Endothelial cell of umbilical vein (primary cell): ENCODE measurements at regions not wholly inside any gene's neighbourhood (a gene's known extent, or its start where the extent isn't known, plus 50 kb on each side); places are given as distances from the start of the nearest gene placed in this dataset.

ENCODE experiments used
- BruUV-seq: library from RNA; stranded (reverse); fragments of 400-500 nt; replicated peaks from 2 replicates; lab custom pipeline; 2021; lab: Mats Ljungman, UMichigan
- CTCF ChIA-PET: fragments of 300-600, 350-600 bp; sonication (Branson Sonifier 250); formaldehyde crosslinking; loops from one replicate; lab custom pipeline; 2021; ENCODE audit warnings: antibody characterized with exemption, inconsistent platforms; lab: Charles Lee
- POLR2A ChIA-PET: fragments of 300-600, 350-600 bp; sonication (Branson Sonifier 250); formaldehyde crosslinking; loops from one replicate; lab custom pipeline; 2021; ENCODE audit warnings: antibody characterized with exemption, inconsistent platforms; lab: Charles Lee
- DNase-seq: peaks from one replicate; pipeline ENCODE4 v3.0.0-alpha.2; 2011; ENCODE audit warnings: low read depth, low spot score
- FAIRE-seq: peaks from 2 replicates; lab custom pipeline; 2011; peaks lifted over from hg19 to GRCh38; lab: Jason Lieb, UNC
- H2AFZ ChIP-seq: 2 replicates; pipeline ENCODE4 v1.6.0; 2012; ENCODE audit warnings: low read depth, low read length, control low read depth, inconsistent platforms
- H3K27ac ChIP-seq: 2 replicates; pipeline ENCODE4 v1.5.1; 2011; ENCODE audit warnings: low read depth, mild to moderate bottlenecking, control low read depth, low read length, moderate library complexity; ENCODE audit not compliant: insufficient read depth
- H3K27me3 ChIP-seq, 2 experiments: 2 replicates each; pipeline versions ENCODE4 v1.6.0 to v1.6.1; 2011; ENCODE audit warnings: low read length in 2 of 2, mixed read lengths in 1 of 2; ENCODE audit not compliant: control insufficient read depth in 2 of 2, insufficient read depth in 2 of 2
- H3K36me3 ChIP-seq, 2 experiments: 2 replicates in 1 of 2; 3 replicates in 1 of 2; pipeline ENCODE4 v1.5.1; 2011; ENCODE audit warnings: low read length in 2 of 2, mild to moderate bottlenecking in 1 of 2, moderate library complexity in 1 of 2; ENCODE audit not compliant: control insufficient read depth in 2 of 2, insufficient read depth in 2 of 2; ENCODE audit errors: extremely low read depth in 1 of 2
- H3K4me1 ChIP-seq: 3 replicates; pipeline ENCODE4 v1.5.1; 2011; ENCODE audit warnings: mild to moderate bottlenecking, low read length; ENCODE audit not compliant: control insufficient read depth, insufficient read depth; ENCODE audit errors: extremely low read depth
- H3K4me2 ChIP-seq: 2 replicates; pipeline ENCODE4 v1.6.1; 2011; ENCODE audit warnings: low read length, control low read depth, mixed read lengths; ENCODE audit not compliant: insufficient read depth
- H3K4me3 ChIP-seq, 3 experiments: fragments of 200-600 bp in 1 of 3; sonication (generic), shearing (Covaris generic) in 1 of 3; replicated peaks in 1 of 3; 2 replicates each; pipeline ENCODE4 v1.5.1; 2011 to 2016; ENCODE audit warnings: control low read depth in 3 of 3, low read length in 3 of 3, mild to moderate bottlenecking in 2 of 3, inconsistent platforms in 1 of 3, low read depth in 1 of 3, moderate library complexity in 1 of 3; ENCODE audit not compliant: insufficient read depth in 1 of 3
- H3K79me2 ChIP-seq: 2 replicates; pipeline ENCODE4 v1.6.0; 2012; ENCODE audit warnings: low read length, inconsistent platforms; ENCODE audit not compliant: control insufficient read depth, insufficient read depth
- H3K9ac ChIP-seq: replicated peaks from 2 replicates; pipeline ENCODE3; 2011; ENCODE audit warnings: low read length, control low read depth; ENCODE audit not compliant: insufficient read depth; ENCODE audit errors: extremely low read depth
- H3K9me1 ChIP-seq: replicated peaks from 3 replicates; pipeline ENCODE4 v1.6.0; 2011; ENCODE audit warnings: mild to moderate bottlenecking, low read length; ENCODE audit not compliant: control insufficient read depth, insufficient read depth; ENCODE audit errors: extremely low read depth
- H3K9me3 ChIP-seq: replicated peaks from 2 replicates; pipeline ENCODE4 v1.5.1; 2012; ENCODE audit warnings: low read length, inconsistent platforms; ENCODE audit not compliant: control insufficient read depth, insufficient read depth
- H4K20me1 ChIP-seq: replicated peaks from 2 replicates; pipeline ENCODE3; 2011; ENCODE audit warnings: mild to moderate bottlenecking, low read length; ENCODE audit not compliant: control insufficient read depth, insufficient read depth; ENCODE audit errors: extremely low read depth
- EZH2 ChIP-seq: IDR thresholded peaks from 2 replicates; pipeline ENCODE4 v1.6.1; 2012; ENCODE audit warnings: borderline replicate concordance, low read depth, mild to moderate bottlenecking, moderate library complexity, low read length, inconsistent platforms; ENCODE audit not compliant: severe bottlenecking
- FOS ChIP-seq: IDR thresholded peaks from 2 replicates; pipeline ENCODE4 v1.6.1; 2011; ENCODE audit warnings: mild to moderate bottlenecking, low read length, moderate library complexity, borderline replicate concordance; ENCODE audit not compliant: insufficient read depth
- GATA2 ChIP-seq: IDR thresholded peaks from 2 replicates; pipeline ENCODE4 v1.7.0; 2011; ENCODE audit warnings: low read depth, mild to moderate bottlenecking, moderate library complexity, mixed read lengths, low read length; ENCODE audit not compliant: insufficient read length, insufficient read depth
- JUN ChIP-seq: IDR thresholded peaks from 2 replicates; pipeline ENCODE4 v1.6.1; 2011; ENCODE audit warnings: borderline replicate concordance, low read depth; ENCODE audit not compliant: insufficient read length, insufficient read depth
- MYC ChIP-seq: IDR thresholded peaks from one replicate; pipeline ENCODE4 v1.6.1; 2011; ENCODE audit warnings: mild to moderate bottlenecking, low read depth, low read length
- POLR2AphosphoS5 ChIP-seq: IDR thresholded peaks from 2 replicates; pipeline ENCODE4 v1.6.1; 2012; ENCODE audit warnings: low read depth, mild to moderate bottlenecking, control low read depth, low read length, moderate library complexity; ENCODE audit not compliant: insufficient read depth
- dilution Hi-C: fragments of 300-500 bp; cut with MboI; formaldehyde crosslinking; loops from one replicate; pipeline ENCODE4 v1.15.0; 2019; ENCODE audit warnings: low sequenced_read_pairs; ENCODE audit not compliant: extremely low pct_ligation_motif_present
- intact Hi-C: fragments of 100-400 bp; cut with micrococcal nuclease; formaldehyde crosslinking; loops from one replicate; pipeline ENCODE4 v1.10.0; 2022

GRCh38 chr2:8197101-8197500 lies 484.8 kb upstream of the ID2 start:
- H3K9me3 ChIP-seq, result no peaks in the 10 kb centered on the region
- dilution Hi-C loops (no loop called here), intact Hi-C loops (no loop called here)

DNA sequence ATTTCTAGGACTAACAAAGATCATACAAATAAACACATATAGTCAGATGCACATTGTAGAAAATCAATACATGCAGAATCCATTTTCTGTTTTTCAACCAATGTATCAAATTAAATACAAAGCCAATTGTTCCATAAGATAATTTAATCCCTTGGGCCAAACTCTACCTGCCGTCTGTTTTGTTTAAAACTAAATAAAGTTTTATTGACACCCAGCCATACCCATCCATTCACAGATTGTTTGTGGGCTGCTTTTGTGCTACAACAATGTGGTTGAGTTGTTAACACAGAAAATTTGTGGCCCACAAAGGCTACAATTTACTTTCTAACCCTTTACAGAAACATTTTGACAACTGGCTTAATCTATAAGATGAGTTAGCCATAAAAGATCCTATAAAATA lies 484.0 kb upstream of the ID2 start:
- Histone ChIP-seq H3K4me1 (no peaks in the 10 kb centered on the region), H3K27me3 (no peaks in the 10 kb centered on the region), H3K36me3 (no peaks in the 10 kb centered on the region), H3K4me2 (no peak overlapping the region), H3K79me2 (no peaks in the 10 kb centered on the region), H3K9me3 (no peaks in the 10 kb centered on the region), H2AFZ (no peak overlapping the region), H3K9me1 (no peaks in the 10 kb centered on the region), H4K20me1 (no peaks in the 10 kb centered on the region), H3K27ac (no peak overlapping the region), H3K9ac (no peak overlapping the region), H3K4me3 (no peak overlapping the region)
- intact Hi-C loops (no loop called here), dilution Hi-C loops (no loop called here)
- BruUV-seq, result no TSS peak
- no peak for FAIRE-seq
- TF ChIP-seq FOS, result no peak
- no peak for TF ChIP-seq GATA2
- TF ChIP-seq MYC, result no peak
- no peak for TF ChIP-seq EZH2
- TF ChIP-seq POLR2AphosphoS5, result no peak
- no peak for TF ChIP-seq JUN
- CTCF ChIA-PET, result no interaction called here
- DNase-seq, result no peak
- POLR2A ChIA-PET, result no interaction called here

More at GRCh38 chr2:8197101-8197500, 484.8 kb upstream of the ID2 start:
- Histone ChIP-seq H3K9ac (no peak overlapping the region), H3K79me2 (no peaks in the 10 kb centered on the region), H3K4me1 (no peaks in the 10 kb centered on the region), H3K36me3 (no peaks in the 10 kb centered on the region), H4K20me1 (no peaks in the 10 kb centered on the region), H3K4me2 (no peak overlapping the region), H3K27me3 (no peaks in the 10 kb centered on the region), H3K27ac (no peak overlapping the region), H2AFZ (no peak overlapping the region), H3K4me3 (no peak overlapping the region), H3K9me1 (no peaks in the 10 kb centered on the region)
- TF ChIP-seq JUN, result no peak
- FAIRE-seq (no peak), DNase-seq (no peak)
- BruUV-seq, result no TSS peak
- POLR2A ChIA-PET, result no interaction called here
- CTCF ChIA-PET, result no interaction called here
